Activated CD8-positive, alpha-beta memory T cell treated with anti-CD3 and anti-CD28 coated beads, Interleukin-2, amount 10 ng/mL, durations not matched to agents 7 days and 5 days (primary cell): ENCODE measurements at regions not wholly inside any gene's neighbourhood (a gene's known extent, or its start where the extent isn't known, plus 50 kb on each side); places are given as distances from the start of the nearest gene placed in this dataset.

ENCODE experiments used
- ATAC-seq: fragments of 150-1000 bp; cut with Tn5 transposase; one replicate; pipeline ENCODE4 v1.10.0; 2021; ENCODE audit warnings: moderate library complexity
- CTCF ChIA-PET: fragments of 350-600 bp; sonication (Branson Sonifier 250); formaldehyde crosslinking; loops from one replicate; lab custom pipeline; 2021; ENCODE audit warnings: antibody characterized with exemption; lab: Charles Lee
- DNase-seq: peaks from one replicate; pipeline ENCODE4 v3.0.0-alpha.2; 2020
- H3K27ac Mint-ChIP-seq: one replicate; pipeline ENCODE4 v1.8.0; 2021; ENCODE audit warnings: mild to moderate bottlenecking, mixed read lengths
- H3K27me3 Mint-ChIP-seq: one replicate; pipeline ENCODE4 v1.8.0; 2021; ENCODE audit warnings: mixed read lengths
- H3K36me3 Mint-ChIP-seq: one replicate; pipeline ENCODE4 v1.8.0; 2021; ENCODE audit warnings: mild to moderate bottlenecking, mixed read lengths
- H3K4me1 Mint-ChIP-seq: one replicate; pipeline ENCODE4 v1.8.0; 2021; ENCODE audit warnings: mixed read lengths
- H3K4me3 Mint-ChIP-seq: one replicate; pipeline ENCODE4 v1.8.0; 2021; ENCODE audit warnings: mild to moderate bottlenecking, moderate library complexity, mixed read lengths
- H3K9me3 Mint-ChIP-seq: one replicate; pipeline ENCODE4 v1.8.0; 2022; ENCODE audit warnings: low read depth, mixed read lengths

- CTCF ChIA-PET: no interaction called here
- H3K4me1 Mint-ChIP-seq: peaks cover 20% of the 10 kb centered on the region
- H3K4me3 Mint-ChIP-seq: no peak overlapping the region
- no peaks in the 10 kb centered on the region for H3K9me3 Mint-ChIP-seq
- H3K27me3 Mint-ChIP-seq: peaks cover 60% of the 10 kb centered on the region
- DNase-seq (peak; percentile 15), ATAC-seq (no peak)
- no peaks in the 10 kb centered on the region for H3K36me3 Mint-ChIP-seq
- H3K27ac Mint-ChIP-seq: no peak overlapping the region
These were observed 101.2 kb downstream of the TPRA1 start for GRCh38 chr3:127489357-127489756.

- CTCF ChIA-PET: interaction anchor here (0.9 kb wide), 1 partner anchor 15 kb away, joined by 3 read pairs; no protein-coding TSS in a partner anchor
- peak; percentile 30 for DNase-seq
- H3K4me3 Mint-ChIP-seq: no peak overlapping the region
These were observed 101.8 kb downstream of the TPRA1 start for GRCh38 chr3:127488740-127489139.

GRCh38 chr3:127488141-127488672, 102.3 kb downstream of the TPRA1 start:
- Mint-ChIP-seq H3K4me3 (no peak overlapping the region), H3K27me3 (peaks cover 60% of the 10 kb centered on the region), H3K9me3 (no peaks in the 10 kb centered on the region), H3K36me3 (no peaks in the 10 kb centered on the region), H3K27ac (no peak overlapping the region), H3K4me1 (peaks cover 32% of the 10 kb centered on the region)
- DNase-seq: peak; percentile 5
- ATAC-seq: no peak
- CTCF ChIA-PET: interaction anchor here (0.9 kb wide), 1 partner anchor 14 kb away, joined by 3 read pairs; no protein-coding TSS in a partner anchor

More at GRCh38 chr3:127488740-127489139, 101.8 kb downstream of the TPRA1 start:
- Mint-ChIP-seq H3K36me3 (no peaks in the 10 kb centered on the region), H3K27ac (no peak overlapping the region), H3K27me3 (peaks cover 60% of the 10 kb centered on the region), H3K4me1 (peaks cover 27% of the 10 kb centered on the region), H3K9me3 (no peaks in the 10 kb centered on the region)
- ATAC-seq: no peak

- Mint-ChIP-seq H3K4me3 (no peak overlapping the region), H3K9me3 (no peaks in the 10 kb centered on the region)
These were observed 103.3 kb downstream of the TPRA1 start for GRCh38 chr3:127487196-127487595.

GRCh38 chr3:127486321-127486944, 104.1 kb downstream of the TPRA1 start:
- no peak overlapping the region for H3K4me3 Mint-ChIP-seq
- H3K27me3 Mint-ChIP-seq: peaks cover 69% of the 10 kb centered on the region
- CTCF ChIA-PET: no interaction called here
- ATAC-seq (no peak), DNase-seq (peak; percentile 28)
- H3K4me1 Mint-ChIP-seq: peaks cover 39% of the 10 kb centered on the region
- no peak overlapping the region for H3K27ac Mint-ChIP-seq
- no peaks in the 10 kb centered on the region for H3K36me3 Mint-ChIP-seq
- no peaks in the 10 kb centered on the region for H3K9me3 Mint-ChIP-seq

More at GRCh38 chr3:127487196-127487595, 103.3 kb downstream of the TPRA1 start:
- ATAC-seq (no peak), DNase-seq (peak; percentile 14)
- peaks cover 62% of the 10 kb centered on the region for H3K27me3 Mint-ChIP-seq
- H3K27ac Mint-ChIP-seq: no peak overlapping the region
- H3K4me1 Mint-ChIP-seq: peaks cover 39% of the 10 kb centered on the region
- H3K36me3 Mint-ChIP-seq: no peaks in the 10 kb centered on the region
- CTCF ChIA-PET: no interaction called here

GRCh38 chr3:127485396-127486170, 105.0 kb downstream of the TPRA1 start:
- no peak for ATAC-seq
- CTCF ChIA-PET: no interaction called here

GRCh38 chr3:127484601-127485388, 105.7 kb downstream of the TPRA1 start:
- CTCF ChIA-PET: interaction anchor here (1.0 to 1.2 kb wide), 2 partner anchors 483 to 733 kb away, joined by 4 read pairs; no protein-coding TSS in a partner anchor
- Mint-ChIP-seq H3K36me3 (no peaks in the 10 kb centered on the region), H3K27me3 (peaks cover 81% of the 10 kb centered on the region), H3K27ac (no peak overlapping the region), H3K9me3 (no peaks in the 10 kb centered on the region), H3K4me3 (no peak overlapping the region), H3K4me1 (peaks cover 39% of the 10 kb centered on the region)
- peak; percentile 74 for DNase-seq
- ATAC-seq: peak; percentile 69

More at GRCh38 chr3:127485396-127486170, 105.0 kb downstream of the TPRA1 start:
- no peaks in the 10 kb centered on the region for H3K36me3 Mint-ChIP-seq
- H3K27ac Mint-ChIP-seq: no peak overlapping the region
- H3K27me3 Mint-ChIP-seq: peaks cover 78% of the 10 kb centered on the region
- H3K9me3 Mint-ChIP-seq: no peaks in the 10 kb centered on the region
- peaks cover 39% of the 10 kb centered on the region for H3K4me1 Mint-ChIP-seq
- DNase-seq: peak; percentile 38
- H3K4me3 Mint-ChIP-seq: no peak overlapping the region

GRCh38 chr3:127483902-127484591, 106.5 kb downstream of the TPRA1 start:
- H3K27me3 Mint-ChIP-seq: peaks cover 82% of the 10 kb centered on the region
- H3K9me3 Mint-ChIP-seq: no peaks in the 10 kb centered on the region
- no peak overlapping the region for H3K4me3 Mint-ChIP-seq
- peaks cover 39% of the 10 kb centered on the region for H3K4me1 Mint-ChIP-seq
- H3K27ac Mint-ChIP-seq: peak overlapping the region; percentile 73
- no peaks in the 10 kb centered on the region for H3K36me3 Mint-ChIP-seq
- DNase-seq (peak; percentile 90), ATAC-seq (peak; percentile 81)
- CTCF ChIA-PET: interaction anchor here (0.8 to 1.3 kb wide), 4 partner anchors 28 to 732 kb away, joined by 3 to 4 read pairs (median 4); no protein-coding TSS in a partner anchor

GRCh38 chr3:127483005-127483641, 107.4 kb downstream of the TPRA1 start:
- Mint-ChIP-seq H3K4me1 (peaks cover 39% of the 10 kb centered on the region), H3K27ac (no peak overlapping the region), H3K36me3 (no peaks in the 10 kb centered on the region), H3K9me3 (no peaks in the 10 kb centered on the region), H3K27me3 (peaks cover 81% of the 10 kb centered on the region), H3K4me3 (no peak overlapping the region)
- CTCF ChIA-PET: interaction anchor here (0.8 to 1.3 kb wide), 3 partner anchors 28 to 731 kb away, joined by 3 to 4 read pairs (median 3); no protein-coding TSS in a partner anchor
- DNase-seq: peak; percentile 38
- ATAC-seq: no peak

- Mint-ChIP-seq H3K27ac (no peak overlapping the region), H3K27me3 (peaks cover 80% of the 10 kb centered on the region), H3K36me3 (no peaks in the 10 kb centered on the region), H3K4me1 (peaks cover 39% of the 10 kb centered on the region), H3K9me3 (no peaks in the 10 kb centered on the region), H3K4me3 (no peak overlapping the region)
- CTCF ChIA-PET: interaction anchor here (0.7 kb wide), 1 partner anchor 62 kb away, joined by 3 read pairs; no protein-coding TSS in a partner anchor
- DNase-seq (peak; percentile 29), ATAC-seq (no peak)
These were observed 108.1 kb downstream of the TPRA1 start for GRCh38 chr3:127482216-127483004.

- no peak for DNase-seq
- Mint-ChIP-seq H3K36me3 (no peaks in the 10 kb centered on the region), H3K27ac (no peak overlapping the region), H3K27me3 (peaks cover 76% of the 10 kb centered on the region), H3K4me1 (peaks cover 29% of the 10 kb centered on the region), H3K9me3 (no peaks in the 10 kb centered on the region), H3K4me3 (no peak overlapping the region)
- CTCF ChIA-PET: interaction anchor here (1.3 kb wide), 1 partner anchor 68 kb away, joined by 3 read pairs; no protein-coding TSS in a partner anchor
- ATAC-seq: no peak
These were observed 110.2 kb downstream of the TPRA1 start for GRCh38 chr3:127480196-127480954.
